ENCODE measurements at regions not wholly inside any gene's neighbourhood (a gene's known extent, or its start where the extent isn't known, plus 50 kb on each side); places are given as distances from the start of the nearest gene placed in this dataset.

DNA sequence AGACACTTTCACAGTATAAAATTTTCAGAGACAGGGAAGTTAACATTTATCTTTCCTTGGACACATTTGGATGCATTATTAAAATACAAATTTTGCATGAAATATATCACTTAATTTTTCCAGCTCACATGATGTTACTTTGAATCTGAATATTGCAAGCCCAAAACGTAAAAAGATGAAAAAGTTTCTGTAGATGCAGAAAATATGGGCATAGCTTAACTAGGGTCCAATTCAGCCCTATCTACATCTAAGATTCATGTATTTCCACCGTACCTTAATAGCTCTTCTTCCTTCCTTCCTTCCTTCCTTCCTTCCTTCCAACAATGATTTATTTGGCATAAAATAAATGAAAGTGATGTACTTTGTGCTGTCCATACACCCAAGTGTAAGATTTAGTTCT is 1084.6 kb upstream of the TMEFF2 start:
- Histone ChIP-seq H3K4me1 (ENCODE audit: control insufficient read depth, extremely low read depth, insufficient read depth, low read length) (no peaks in the 10 kb centered on the region), H3K27me3 (ENCODE audit: control insufficient read depth in 2 of 2, insufficient read depth in 2 of 2, low read length in 2 of 2) (no peaks in the 10 kb centered on the region), H3K4me3 (replicated peaks in 1 of 3; ENCODE audit: insufficient read depth in 1 of 3, low read depth in 1 of 3, low read length in 3 of 3) (no peak overlapping the region), H2AFZ (ENCODE audit: low read depth, low read length) (no peak overlapping the region), H3K4me2 (ENCODE audit: insufficient read depth, low read length) (no peak overlapping the region), H4K20me1 (replicated peaks; ENCODE audit: control insufficient read depth, extremely low read depth, insufficient read depth, low read length) (no peaks in the 10 kb centered on the region), H3K9me1 (replicated peaks; ENCODE audit: control insufficient read depth, extremely low read depth, insufficient read depth, low read length) (no peaks in the 10 kb centered on the region), H3K79me2 (ENCODE audit: control insufficient read depth, insufficient read depth, low read length) (no peaks in the 10 kb centered on the region), H3K9ac (replicated peaks; ENCODE audit: extremely low read depth, insufficient read depth, low read length) (no peak overlapping the region), H3K36me3 (ENCODE audit: control insufficient read depth in 2 of 2, extremely low read depth in 1 of 2, insufficient read depth in 2 of 2, low read length in 2 of 2) (no peaks in the 10 kb centered on the region), H3K9me3 (replicated peaks; ENCODE audit: control insufficient read depth, insufficient read depth, low read length) (no peaks in the 10 kb centered on the region), H3K27ac (ENCODE audit: insufficient read depth, low read depth, low read length) (no peak overlapping the region)
- POLR2A ChIA-PET, result no interaction called here
- dilution Hi-C loops (cut with MboI; ENCODE audit: extremely low pct_ligation_motif_present, low sequenced_read_pairs), result no loop called here
- BruUV-seq (replicated peaks), result no TSS peak
- DNase-seq (ENCODE audit: low read depth, low spot score) (no peak), FAIRE-seq (no peak)
- intact Hi-C loops (cut with micrococcal nuclease), result no loop called here
- CTCF ChIA-PET, result no interaction called here
- TF ChIP-seq EZH2 (IDR thresholded peaks at IDR 0.05; ENCODE audit: borderline replicate concordance, low read depth, low read length, severe bottlenecking) (no peak), FOS (IDR thresholded peaks at IDR 0.05; ENCODE audit: borderline replicate concordance, insufficient read depth, low read length) (no peak), POLR2AphosphoS5 (IDR thresholded peaks at IDR 0.05; ENCODE audit: insufficient read depth, low read depth, low read length) (no peak), MYC (IDR thresholded peaks at IDR 0.05; ENCODE audit: low read depth, low read length) (no peak), GATA2 (IDR thresholded peaks at IDR 0.05; ENCODE audit: insufficient read depth, insufficient read length, low read depth, low read length) (no peak), POLR2A (IDR thresholded peaks at IDR 0.05; ENCODE audit: low read depth, low read length) (no peak), MAX (IDR thresholded peaks at IDR 0.05; ENCODE audit: insufficient read depth, insufficient read length) (no peak), CTCF (IDR thresholded peaks at IDR 0.05; ENCODE audit: extremely low read depth in 1 of 2, insufficient read depth in 1 of 2, low read depth in 1 of 2, low read length in 2 of 2) (no peak), JUN (IDR thresholded peaks at IDR 0.05; ENCODE audit: borderline replicate concordance, insufficient read depth, insufficient read length, low read depth) (no peak)

Measured in endothelial cell of umbilical vein (primary cell).